Liver (tissue), 8 donors: ENCODE measurements at regions not wholly inside any gene's neighbourhood (a gene's known extent, or its start where the extent isn't known, plus 50 kb on each side); places are given as distances from the start of the nearest gene placed in this dataset.

Experiments
- DNase-seq: peaks from one replicate; pipeline ENCODE4 v3.0.0-alpha.2; 2017; ENCODE audit warnings: low spot score
- H3K27ac ChIP-seq, 2 donors: one replicate each; pipeline ENCODE4 v1.7.0; 2013; ENCODE audit warnings: inconsistent platforms in 2 of 2, low read length in 2 of 2, control low read depth in 1 of 2, low read depth in 1 of 2, mild to moderate bottlenecking in 1 of 2
- H3K27me3 ChIP-seq, 4 donors: one replicate each; pipeline versions ENCODE4 v1.6.1 to v1.7.0; 2013; ENCODE audit warnings: low read length in 3 of 4, inconsistent platforms in 1 of 4, mild to moderate bottlenecking in 1 of 4, moderate library complexity in 1 of 4; ENCODE audit not compliant: control insufficient read depth in 4 of 4, insufficient read depth in 4 of 4
- H3K36me3 ChIP-seq, 4 donors: one replicate each; pipeline versions ENCODE4 v1.6.1 to v1.7.0; 2013; ENCODE audit warnings: low read length in 3 of 4, mild to moderate bottlenecking in 3 of 4, low read depth in 1 of 4, moderate library complexity in 1 of 4; ENCODE audit not compliant: control insufficient read depth in 4 of 4, insufficient read depth in 3 of 4
- H3K4me1 ChIP-seq, 4 donors: one replicate each; pipeline versions ENCODE4 v1.6.1 to v1.7.0; 2013; ENCODE audit warnings: low read length in 3 of 4, mild to moderate bottlenecking in 3 of 4, moderate library complexity in 1 of 4; ENCODE audit not compliant: control insufficient read depth in 4 of 4, insufficient read depth in 4 of 4
- H3K4me3 ChIP-seq, 3 donors: one replicate each; pipeline versions ENCODE4 v1.6.1 to v1.7.0; 2013; ENCODE audit warnings: low read length in 3 of 3, control low read depth in 1 of 3, low read depth in 1 of 3, mild to moderate bottlenecking in 1 of 3
- H3K9ac ChIP-seq, 2 donors: one replicate each; pipeline ENCODE4 v1.7.0; 2013; ENCODE audit warnings: low read length in 2 of 2, mild to moderate bottlenecking in 2 of 2, moderate library complexity in 2 of 2, control low read depth in 1 of 2, low read depth in 1 of 2
- H3K9me3 ChIP-seq, 4 donors: one replicate each; pipeline versions ENCODE4 v1.6.1 to v1.7.0; 2013; ENCODE audit warnings: low read length in 3 of 4; ENCODE audit not compliant: control insufficient read depth in 4 of 4
- ATF3 ChIP-seq: IDR thresholded peaks from 2 replicates; pipeline ENCODE4 v1.6.1; 2016; ENCODE audit warnings: antibody characterized with exemption
- CTCF ChIP-seq: fragments of 150-350 bp; IDR thresholded peaks from 2 replicates; pipeline ENCODE4 v1.5.1; 2017; ENCODE audit warnings: improper control_type of control experiment, low read depth, low read length; ENCODE audit not compliant: missing input control
- EGR1 ChIP-seq, 2 donors: IDR thresholded peaks; 2 replicates each; pipeline ENCODE4 v1.6.1; 2016 to 2018; ENCODE audit warnings: antibody characterized with exemption in 2 of 2, low read depth in 2 of 2
- FOXA1 ChIP-seq: IDR thresholded peaks from 2 replicates; pipeline ENCODE4 v1.6.1; 2016; ENCODE audit warnings: antibody characterized with exemption
- FOXA2 ChIP-seq: IDR thresholded peaks from 2 replicates; pipeline ENCODE4 v1.6.1; 2016; ENCODE audit warnings: antibody characterized with exemption
- GABPA ChIP-seq, 2 donors: IDR thresholded peaks in 1 of 2; conservative IDR thresholded peaks in 1 of 2; 2 replicates each; pipeline ENCODE4 v1.6.1; 2016; ENCODE audit warnings: antibody characterized with exemption in 2 of 2, mild to moderate bottlenecking in 1 of 2, moderate library complexity in 1 of 2
- HNF4A ChIP-seq, 2 donors: conservative IDR thresholded peaks; 2 replicates each; pipeline ENCODE4 v1.6.1; 2016; ENCODE audit warnings: antibody characterized with exemption in 2 of 2, mild to moderate bottlenecking in 2 of 2
- HNF4G ChIP-seq: IDR thresholded peaks from 2 replicates; pipeline ENCODE4 v1.6.1; 2016; ENCODE audit warnings: antibody characterized with exemption
- JUND ChIP-seq, 2 donors: IDR thresholded peaks; 2 replicates each; pipeline ENCODE4 v1.6.1; 2016; ENCODE audit warnings: antibody characterized with exemption in 2 of 2
- MAX ChIP-seq: IDR thresholded peaks from 2 replicates; pipeline ENCODE4 v1.6.1; 2016; ENCODE audit warnings: antibody characterized with exemption
- NR2F2 ChIP-seq: IDR thresholded peaks from 2 replicates; pipeline ENCODE4 v1.6.1; 2016; ENCODE audit warnings: antibody characterized with exemption
- RAD21 ChIP-seq, 2 donors: IDR thresholded peaks; 2 replicates each; pipeline ENCODE4 v1.6.1; 2016; ENCODE audit warnings: antibody characterized with exemption in 2 of 2, mild to moderate bottlenecking in 2 of 2
- RXRA ChIP-seq, 2 donors: IDR thresholded peaks; 2 replicates each; pipeline ENCODE4 v1.6.1; 2017 to 2018; ENCODE audit warnings: antibody characterized with exemption in 2 of 2, mild to moderate bottlenecking in 1 of 2
- SP1 ChIP-seq: IDR thresholded peaks from 2 replicates; pipeline ENCODE4 v1.6.1; 2018; ENCODE audit warnings: antibody characterized with exemption, mild to moderate bottlenecking
- TAF1 ChIP-seq: conservative IDR thresholded peaks from 2 replicates; pipeline ENCODE4 v1.6.1; 2016; ENCODE audit warnings: antibody characterized with exemption, mild to moderate bottlenecking
- YY1 ChIP-seq: IDR thresholded peaks from 2 replicates; pipeline ENCODE4 v1.6.1; 2016; ENCODE audit warnings: antibody characterized with exemption, mild to moderate bottlenecking
- ZBTB33 ChIP-seq: IDR thresholded peaks from 2 replicates; pipeline ENCODE4 v1.6.1; 2016; ENCODE audit warnings: antibody characterized with exemption
- WGBS: extraction: QIAGEN DNeasy Blood & Tissue Kit; methylation state at CpG from one replicate; pipeline ENCODE4 v1.1.7; 2013; 5-methylcytosine and 5-hydroxymethylcytosine counted together
- donor health status: healthy.
- donor health status: healthy.
- donor health status: healthy.
- donor health status: healthy.
- donor health status: healthy.

GRCh38 chr14:25607192-25607591 lies 557.2 kb upstream of the STXBP6 start:
- DNase-seq: no peak
- H3K27ac ChIP-seq: no peak overlapping the region
- no peak overlapping the region for H3K9ac ChIP-seq
- TF ChIP-seq TAF1: no peak
- TF ChIP-seq FOXA1: no peak
- TF ChIP-seq MAX: no peak
- TF ChIP-seq EGR1 (IDR thresholded peaks at IDR 0.05; ENCODE audit: low read depth in 2 of 2): no peak
- TF ChIP-seq ZBTB33: no peak
- no peak for TF ChIP-seq RAD21 (IDR thresholded peaks at IDR 0.05)
- TF ChIP-seq JUND (IDR thresholded peaks at IDR 0.05): no peak
- TF ChIP-seq FOXA2: no peak
- TF ChIP-seq RXRA (IDR thresholded peaks at IDR 0.05): no peak
- no peak for TF ChIP-seq ATF3
- TF ChIP-seq NR2F2: no peak
- no peak for TF ChIP-seq YY1
- TF ChIP-seq SP1: no peak
- no peaks in the 10 kb centered on the region for H3K27me3 ChIP-seq
- 22% methylated on average over 3 of the region's 3 CpGs for WGBS
- H3K4me1 ChIP-seq: no peaks in the 10 kb centered on the region
- peaks cover 0 to 5% (median 4%) of the 10 kb centered on the region in 4 donors for H3K9me3 ChIP-seq
- H3K36me3 ChIP-seq: no peaks in the 10 kb centered on the region
- no peak overlapping the region for H3K4me3 ChIP-seq

- TF ChIP-seq NR2F2: no peak
These were observed 552.2 kb upstream of the STXBP6 start for GRCh38 chr14:25602106-25602505.

GRCh38 chr14:25588751-25589150 lies 538.8 kb upstream of the STXBP6 start:
- WGBS: 62% methylated on average over 3 of the region's 3 CpGs
- TF ChIP-seq EGR1 (IDR thresholded peaks at IDR 0.05; ENCODE audit: low read depth in 2 of 2) (no peak), NR2F2 (no peak), GABPA (IDR thresholded peaks at IDR 0.05 in 1 of 2, conservative IDR thresholded peaks at IDR 0.05 in 1 of 2) (no peak), ZBTB33 (no peak), HNF4G (no peak), RXRA (IDR thresholded peaks at IDR 0.05) (no peak), FOXA1 (no peak), JUND (IDR thresholded peaks at IDR 0.05) (no peak), MAX (no peak), SP1 (no peak), FOXA2 (no peak), HNF4A (conservative IDR thresholded peaks at IDR 0.05) (no peak), TAF1 (no peak), CTCF (no peak)
- DNase-seq: no peak
- Histone ChIP-seq H3K4me3 (no peak overlapping the region), H3K9ac (no peak overlapping the region), H3K9me3 (peaks cover 0 to 7% (median 0%) of the 10 kb centered on the region in 4 donors), H3K4me1 (no peaks in the 10 kb centered on the region), H3K27ac (no peak overlapping the region), H3K36me3 (no peaks in the 10 kb centered on the region), H3K27me3 (no peaks in the 10 kb centered on the region)

More at GRCh38 chr14:25602106-25602505, 552.2 kb upstream of the STXBP6 start:
- no peaks in the 10 kb centered on the region for H3K27me3 ChIP-seq
- no peaks in the 10 kb centered on the region for H3K36me3 ChIP-seq
- DNase-seq: no peak
- 70% methylated on average over 1 of the region's 1 CpG for WGBS
- H3K27ac ChIP-seq: no peak overlapping the region
- peaks cover 0 to 9% (median 4%) of the 10 kb centered on the region in 4 donors for H3K9me3 ChIP-seq
- H3K4me1 ChIP-seq: no peaks in the 10 kb centered on the region
- H3K9ac ChIP-seq: no peak overlapping the region
- no peak overlapping the region for H3K4me3 ChIP-seq
